Central memory CD8-positive, alpha-beta T cell (primary cell): ENCODE measurements at regions not wholly inside any gene's neighbourhood (a gene's known extent, or its start where the extent isn't known, plus 50 kb on each side); places are given as distances from the start of the nearest gene placed in this dataset.

Source experiments
- ATAC-seq: fragments of 150-1000 bp; cut with Tn5 transposase; replicated peaks from 2 replicates; pipeline ENCODE4 v1.10.0; 2022; ENCODE audit warnings: mild to moderate bottlenecking, moderate FRiP score, moderate number of reproducible peaks; ENCODE audit not compliant: poor library complexity, severe bottlenecking; ENCODE audit errors: extremely low read depth
- DNase-seq, 2 donors: peaks; one replicate each; pipeline ENCODE4 v3.0.0; 2021; ENCODE audit warnings: low spot score in 2 of 2
- H3K27ac Mint-ChIP-seq: one replicate; pipeline ENCODE4 v1.8.0; 2022; ENCODE audit warnings: low read depth, mild to moderate bottlenecking, moderate library complexity, mixed read lengths
- H3K27me3 Mint-ChIP-seq: one replicate; pipeline ENCODE4 v1.8.0; 2022; ENCODE audit warnings: mixed read lengths
- H3K36me3 Mint-ChIP-seq: one replicate; pipeline ENCODE4 v1.8.0; 2022; ENCODE audit warnings: mild to moderate bottlenecking, moderate library complexity, mixed read lengths; ENCODE audit not compliant: insufficient read depth
- H3K4me1 Mint-ChIP-seq: one replicate; pipeline ENCODE4 v1.8.0; 2022; ENCODE audit warnings: mixed read lengths
- H3K4me3 Mint-ChIP-seq: one replicate; pipeline ENCODE4 v1.8.0; 2022; ENCODE audit warnings: mild to moderate bottlenecking, moderate library complexity, mixed read lengths
- H3K9me3 Mint-ChIP-seq: one replicate; pipeline ENCODE4 v1.8.0; 2022; ENCODE audit warnings: mixed read lengths

GRCh38 chr6:14790976-14791375 lies 454.9 kb upstream of the JARID2 start:
- ATAC-seq (no peak), DNase-seq (no peak)
- Mint-ChIP-seq H3K4me3 (no peak overlapping the region), H3K27ac (no peak overlapping the region), H3K36me3 (no peaks in the 10 kb centered on the region), H3K9me3 (no peaks in the 10 kb centered on the region), H3K27me3 (no peaks in the 10 kb centered on the region), H3K4me1 (no peaks in the 10 kb centered on the region)

GRCh38 chr6:14791526-14791925 lies 454.3 kb upstream of the JARID2 start:
- Mint-ChIP-seq H3K4me1 (no peaks in the 10 kb centered on the region), H3K4me3 (no peak overlapping the region), H3K27ac (no peak overlapping the region), H3K9me3 (no peaks in the 10 kb centered on the region), H3K27me3 (no peaks in the 10 kb centered on the region), H3K36me3 (no peaks in the 10 kb centered on the region)
- no peak for DNase-seq
- ATAC-seq: no peak

- ATAC-seq: no peak
- H3K27ac Mint-ChIP-seq: no peak overlapping the region
These were observed 453.5 kb upstream of the JARID2 start for GRCh38 chr6:14792118-14792955.

GRCh38 chr6:14795451-14795850 lies 450.4 kb upstream of the JARID2 start:
- DNase-seq (no peak), ATAC-seq (no peak)
- H3K9me3 Mint-ChIP-seq: no peaks in the 10 kb centered on the region
- H3K27me3 Mint-ChIP-seq: peaks cover 12% of the 10 kb centered on the region
- H3K36me3 Mint-ChIP-seq: no peaks in the 10 kb centered on the region
- no peak overlapping the region for H3K27ac Mint-ChIP-seq
- H3K4me3 Mint-ChIP-seq: no peak overlapping the region
- no peaks in the 10 kb centered on the region for H3K4me1 Mint-ChIP-seq

More at GRCh38 chr6:14792118-14792955, 453.5 kb upstream of the JARID2 start:
- Mint-ChIP-seq H3K27me3 (no peaks in the 10 kb centered on the region), H3K4me3 (no peak overlapping the region), H3K4me1 (no peaks in the 10 kb centered on the region), H3K9me3 (no peaks in the 10 kb centered on the region), H3K36me3 (no peaks in the 10 kb centered on the region)
- DNase-seq: no peak

GRCh38 chr6:14796974-14797762 lies 448.7 kb upstream of the JARID2 start:
- no peaks in the 10 kb centered on the region for H3K36me3 Mint-ChIP-seq
- no peaks in the 10 kb centered on the region for H3K9me3 Mint-ChIP-seq
- DNase-seq (no peak), ATAC-seq (no peak)
- no peaks in the 10 kb centered on the region for H3K4me1 Mint-ChIP-seq
- peaks cover 12% of the 10 kb centered on the region for H3K27me3 Mint-ChIP-seq
- H3K4me3 Mint-ChIP-seq: no peak overlapping the region
- H3K27ac Mint-ChIP-seq: no peak overlapping the region

GRCh38 chr6:14797875-14798593 lies 447.8 kb upstream of the JARID2 start:
- H3K9me3 Mint-ChIP-seq: no peaks in the 10 kb centered on the region
- H3K27me3 Mint-ChIP-seq: peaks cover 12% of the 10 kb centered on the region
- H3K4me3 Mint-ChIP-seq: no peak overlapping the region
- H3K36me3 Mint-ChIP-seq: no peaks in the 10 kb centered on the region
- H3K4me1 Mint-ChIP-seq: no peaks in the 10 kb centered on the region
- ATAC-seq (no peak), DNase-seq (no peak)
- no peak overlapping the region for H3K27ac Mint-ChIP-seq

GRCh38 chr6:14798594-14798982 lies 447.3 kb upstream of the JARID2 start:
- no peak for DNase-seq
- Mint-ChIP-seq H3K27me3 (peaks cover 18% of the 10 kb centered on the region), H3K4me3 (no peak overlapping the region), H3K36me3 (no peaks in the 10 kb centered on the region), H3K9me3 (no peaks in the 10 kb centered on the region), H3K27ac (no peak overlapping the region), H3K4me1 (no peaks in the 10 kb centered on the region)
- no peak for ATAC-seq

- H3K4me1 Mint-ChIP-seq: no peaks in the 10 kb centered on the region
- no peaks in the 10 kb centered on the region for H3K9me3 Mint-ChIP-seq
- ATAC-seq (no peak), DNase-seq (no peak)
- no peak overlapping the region for H3K27ac Mint-ChIP-seq
- H3K27me3 Mint-ChIP-seq: peaks cover 21% of the 10 kb centered on the region
- no peaks in the 10 kb centered on the region for H3K36me3 Mint-ChIP-seq
- no peak overlapping the region for H3K4me3 Mint-ChIP-seq
These were observed 446.8 kb upstream of the JARID2 start for GRCh38 chr6:14798996-14799588.

- ATAC-seq (peak; percentile 52), DNase-seq (no peak)
- H3K4me1 Mint-ChIP-seq: no peaks in the 10 kb centered on the region
- H3K9me3 Mint-ChIP-seq: no peaks in the 10 kb centered on the region
- no peak overlapping the region for H3K4me3 Mint-ChIP-seq
- no peak overlapping the region for H3K27ac Mint-ChIP-seq
- no peaks in the 10 kb centered on the region for H3K36me3 Mint-ChIP-seq
- peaks cover 21% of the 10 kb centered on the region for H3K27me3 Mint-ChIP-seq
These were observed 445.9 kb upstream of the JARID2 start for GRCh38 chr6:14799928-14800327.

GRCh38 chr6:14802514-14803160 lies 443.2 kb upstream of the JARID2 start:
- no peak for DNase-seq
- H3K27ac Mint-ChIP-seq: no peak overlapping the region
- H3K4me1 Mint-ChIP-seq: no peaks in the 10 kb centered on the region
- peaks cover 21% of the 10 kb centered on the region for H3K27me3 Mint-ChIP-seq
- ATAC-seq: no peak
- no peaks in the 10 kb centered on the region for H3K36me3 Mint-ChIP-seq
- H3K4me3 Mint-ChIP-seq: no peak overlapping the region
- H3K9me3 Mint-ChIP-seq: no peaks in the 10 kb centered on the region

- no peaks in the 10 kb centered on the region for H3K4me1 Mint-ChIP-seq
- H3K27me3 Mint-ChIP-seq: peaks cover 10% of the 10 kb centered on the region
- H3K36me3 Mint-ChIP-seq: no peaks in the 10 kb centered on the region
- no peaks in the 10 kb centered on the region for H3K9me3 Mint-ChIP-seq
- no peak for DNase-seq
- no peak overlapping the region for H3K27ac Mint-ChIP-seq
- no peak for ATAC-seq
- no peak overlapping the region for H3K4me3 Mint-ChIP-seq
These were observed 441.7 kb upstream of the JARID2 start for GRCh38 chr6:14804001-14804784.
